ENCODE measurements at regions not wholly inside any gene's neighbourhood (a gene's known extent, or its start where the extent isn't known, plus 50 kb on each side); places are given as distances from the start of the nearest gene placed in this dataset.

- TF ChIP-seq POLR2A (IDR thresholded peaks at IDR 0.05; ENCODE audit: low read depth, low read length) (no peak), POLR2AphosphoS5 (IDR thresholded peaks at IDR 0.05; ENCODE audit: low read depth, low read length) (no peak), TAF1 (IDR thresholded peaks at IDR 0.05; ENCODE audit: borderline replicate concordance, low read depth, low read length) (no peak)
Observed at GRCh38 chr1:172960019-172960418, 90.7 kb downstream of the TNFSF18 start.

All from GM12892 (cell line).